HS-27A (cell line): ENCODE measurements at regions not wholly inside any gene's neighbourhood (a gene's known extent, or its start where the extent isn't known, plus 50 kb on each side); places are given as distances from the start of the nearest gene placed in this dataset.

Experiments
- DNase-seq: peaks from one replicate; pipeline ENCODE4 v3.0.0-alpha.2; 2012; ENCODE audit warnings: low read depth, missing footprints

DNA sequence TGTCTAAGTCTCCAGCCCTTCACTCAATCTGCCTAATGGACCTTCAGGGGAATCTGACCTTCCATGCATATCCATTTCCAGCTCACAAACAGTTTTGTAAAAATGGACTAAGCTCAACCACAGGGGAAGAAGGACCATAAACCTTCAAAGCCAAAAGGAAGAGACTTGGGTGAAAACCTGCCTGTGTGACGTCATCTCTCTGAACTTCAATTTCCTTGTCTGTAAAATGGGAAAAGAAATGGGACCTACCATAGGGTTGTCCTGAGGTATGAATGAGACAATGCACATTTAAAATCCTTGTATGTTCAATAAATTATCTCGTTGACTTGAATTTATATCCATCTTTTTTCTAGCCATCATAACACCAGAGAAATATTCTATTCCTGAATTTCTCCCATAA, 370.7 kb downstream of the INSC start:
- no peak for DNase-seq

- no peak for DNase-seq
Observed at GRCh38 chr11:15489281-15489680, 374.6 kb downstream of the INSC start.

- no peak for DNase-seq
Observed at GRCh38 chr11:15490535-15490934, 375.8 kb downstream of the INSC start.

- no peak for DNase-seq
Observed at GRCh38 chr11:15493066-15493465, 378.3 kb downstream of the INSC start.

GRCh38 chr11:15493921-15494620, 379.3 kb downstream of the INSC start:
- DNase-seq: peak; percentile 3

DNA sequence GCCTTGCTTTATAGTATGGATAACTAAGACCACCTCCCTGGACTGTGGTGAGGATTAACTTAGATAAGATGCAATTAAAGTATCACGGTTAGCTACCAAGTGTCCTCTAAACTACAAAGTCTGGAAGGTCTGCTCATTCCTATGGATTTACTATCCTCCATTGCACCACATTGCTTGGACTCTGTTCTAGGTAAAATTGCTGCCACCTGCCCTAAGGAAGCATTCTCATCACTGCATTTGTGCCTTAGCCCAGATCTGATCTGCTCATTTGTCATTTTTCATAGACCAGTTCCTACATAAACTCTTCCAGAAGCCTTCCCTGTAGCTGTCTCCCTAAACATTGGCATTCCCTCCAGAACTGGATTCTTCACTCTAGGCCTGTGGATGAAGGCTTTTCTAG, 380.0 kb downstream of the INSC start:
- no peak for DNase-seq

GRCh38 chr11:15495462-15495861, 380.7 kb downstream of the INSC start:
- DNase-seq: no peak

- DNase-seq: no peak
Observed at GRCh38 chr11:15497366-15497765, 382.6 kb downstream of the INSC start.

- no peak for DNase-seq
Observed at GRCh38 chr11:15499674-15500073, 385.0 kb downstream of the INSC start.

DNA sequence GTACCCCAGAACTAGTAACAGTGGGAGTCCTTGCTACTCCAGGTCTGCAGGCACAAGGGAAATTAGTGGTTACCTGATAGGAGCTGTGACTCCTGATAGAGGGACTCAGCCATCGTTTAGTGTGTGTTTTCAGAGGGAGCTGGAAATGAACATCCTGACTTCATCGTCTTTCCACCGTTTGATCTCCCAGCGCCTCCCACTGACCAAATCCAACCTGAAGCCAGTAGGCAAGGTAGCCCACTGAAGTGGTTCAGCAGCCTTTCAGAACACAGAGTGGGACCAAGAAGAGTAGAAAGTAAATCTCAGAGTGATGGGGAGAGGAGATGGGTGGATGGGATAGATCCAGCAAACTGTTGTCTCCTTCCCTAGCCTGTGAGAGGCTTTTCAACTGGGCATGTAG, 385.9 kb downstream of the INSC start:
- DNase-seq: no peak

- DNase-seq: no peak
Observed at GRCh38 chr11:15501566-15501965, 386.8 kb downstream of the INSC start.

GRCh38 chr11:15505155-15505554, 390.4 kb downstream of the INSC start:
- no peak for DNase-seq

DNA sequence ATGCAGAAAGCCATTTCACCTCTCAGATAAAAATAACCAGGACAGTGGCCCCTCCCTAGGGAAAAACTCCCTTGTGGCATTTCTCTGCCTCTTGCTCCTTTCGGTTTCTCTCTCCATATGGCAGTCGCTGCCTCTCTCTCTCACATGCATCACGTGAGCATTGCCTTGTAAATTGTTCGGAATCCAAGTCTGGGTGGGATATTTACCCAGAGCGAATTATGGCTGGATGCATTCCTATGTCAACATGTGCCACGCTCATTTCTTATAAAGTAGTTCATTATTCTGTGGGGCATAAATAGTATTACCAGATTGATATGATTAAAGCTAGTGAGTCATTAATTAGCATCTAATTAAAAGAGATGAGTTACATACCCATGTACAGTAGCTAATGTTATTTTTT, 392.9 kb downstream of the INSC start:
- no peak for DNase-seq

DNA sequence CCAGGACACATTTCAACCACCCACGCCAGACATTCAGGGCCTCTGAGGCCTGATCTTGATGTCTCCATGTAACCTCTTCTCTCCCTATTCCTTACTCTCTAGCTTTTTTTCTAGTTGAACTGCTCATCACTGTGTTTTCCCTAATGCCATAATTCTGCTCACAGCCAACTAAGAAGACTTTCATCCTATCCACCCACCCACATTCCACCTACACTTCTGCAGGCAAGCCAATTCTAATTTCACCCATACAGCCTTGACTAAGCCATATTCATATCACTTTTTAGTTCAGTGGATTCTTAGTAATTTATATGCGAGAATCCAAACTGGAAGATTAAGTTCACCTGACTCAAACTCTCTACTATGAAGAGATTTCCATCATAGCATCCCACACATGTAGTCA, 394.4 kb downstream of the INSC start:
- no peak for DNase-seq

GRCh38 chr11:15519124-15519791, 404.5 kb downstream of the INSC start:
- DNase-seq: no peak

GRCh38 chr11:15519911-15520310, 405.2 kb downstream of the INSC start:
- no peak for DNase-seq

GRCh38 chr11:15523543-15523942, 408.8 kb downstream of the INSC start:
- DNase-seq: no peak

DNA sequence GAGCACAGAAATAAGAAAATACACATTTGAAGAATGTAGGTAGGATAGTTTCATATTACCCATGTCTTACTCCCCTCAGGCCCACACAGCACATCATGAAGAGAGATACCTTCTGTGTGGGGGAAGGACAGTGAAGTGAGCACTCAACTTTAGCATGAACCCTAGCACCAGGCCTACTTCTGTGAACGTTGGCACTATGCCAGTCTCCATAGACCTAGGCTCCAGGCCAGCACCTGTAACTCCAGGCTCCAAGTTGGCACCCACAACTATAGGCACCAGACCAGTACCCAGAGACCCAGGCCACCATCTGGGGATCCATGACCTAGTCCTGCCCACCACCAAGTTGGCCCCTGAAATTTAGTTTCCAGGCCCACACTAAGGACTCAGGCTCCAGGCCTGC, 410.9 kb downstream of the INSC start:
- DNase-seq: no peak

- no peak for DNase-seq
Observed at GRCh38 chr11:15526032-15526431, 411.3 kb downstream of the INSC start.

DNA sequence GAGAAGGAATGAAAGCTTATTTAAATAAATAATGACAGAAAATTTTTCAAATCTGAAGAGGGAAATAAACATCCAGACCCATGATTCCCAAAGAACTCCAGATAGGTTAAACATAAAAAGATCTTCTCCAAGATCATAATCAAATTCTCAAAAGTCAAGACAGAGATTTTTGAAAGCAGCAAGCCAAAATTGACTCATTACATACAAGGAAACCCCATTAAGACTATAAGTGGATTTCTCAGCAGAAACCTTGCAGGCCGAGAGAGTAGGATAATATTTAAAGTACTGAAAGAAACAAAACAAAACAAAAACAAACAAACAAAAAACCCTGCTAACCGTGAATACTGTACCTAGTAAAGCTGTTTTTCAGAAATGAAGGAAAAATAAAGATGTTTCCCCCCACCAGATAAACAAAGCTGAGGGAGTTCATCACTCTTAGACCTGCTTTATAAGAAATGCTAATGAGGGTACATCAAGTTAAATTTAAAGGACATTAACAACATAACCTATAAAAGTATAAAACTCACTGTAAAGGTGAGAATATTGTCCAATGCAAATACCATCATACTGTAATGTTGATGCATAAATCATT, 412.2 kb downstream of the INSC start:
- no peak for DNase-seq

- no peak for DNase-seq
Observed at GRCh38 chr11:15532432-15532831, 417.7 kb downstream of the INSC start.

DNA sequence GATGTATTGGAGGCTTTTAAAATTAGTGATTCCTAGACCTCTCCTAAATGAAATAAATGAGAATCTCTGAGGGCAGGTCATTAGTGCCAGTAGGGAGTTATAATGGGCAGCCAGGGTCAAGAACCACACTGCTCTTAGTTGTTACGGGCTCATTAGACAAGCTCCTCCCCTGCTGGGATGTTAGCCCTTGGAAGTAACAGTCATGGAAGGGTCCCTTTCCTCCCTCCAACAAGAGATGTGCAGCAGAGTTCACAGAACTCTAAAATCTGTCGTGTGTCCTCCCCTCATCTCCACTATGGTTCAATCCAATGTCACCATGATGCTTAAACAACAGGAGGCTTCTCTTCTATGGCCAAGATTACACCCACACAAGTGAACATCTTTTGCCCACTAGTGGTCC, 419.5 kb downstream of the INSC start:
- DNase-seq: no peak

DNA sequence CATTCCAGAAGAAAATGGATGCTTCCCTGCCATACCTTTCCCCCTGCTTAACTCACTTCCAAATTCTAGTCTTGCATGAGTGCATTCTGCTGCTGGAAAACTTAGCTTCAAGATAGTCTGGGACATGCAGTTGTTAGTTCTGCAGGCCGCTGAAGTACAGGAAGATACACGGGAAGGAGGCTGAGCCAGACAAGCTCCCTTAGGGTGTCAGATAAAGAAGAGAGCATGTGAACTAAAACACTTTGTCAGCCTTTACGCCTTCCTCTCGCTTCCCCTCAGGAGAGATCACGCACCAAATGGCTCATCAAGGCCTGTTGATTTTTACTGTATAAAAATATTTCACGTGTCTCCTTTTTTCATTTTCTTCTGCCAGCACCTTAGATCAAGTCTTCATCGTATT, 420.7 kb downstream of the INSC start:
- no peak for DNase-seq

DNA sequence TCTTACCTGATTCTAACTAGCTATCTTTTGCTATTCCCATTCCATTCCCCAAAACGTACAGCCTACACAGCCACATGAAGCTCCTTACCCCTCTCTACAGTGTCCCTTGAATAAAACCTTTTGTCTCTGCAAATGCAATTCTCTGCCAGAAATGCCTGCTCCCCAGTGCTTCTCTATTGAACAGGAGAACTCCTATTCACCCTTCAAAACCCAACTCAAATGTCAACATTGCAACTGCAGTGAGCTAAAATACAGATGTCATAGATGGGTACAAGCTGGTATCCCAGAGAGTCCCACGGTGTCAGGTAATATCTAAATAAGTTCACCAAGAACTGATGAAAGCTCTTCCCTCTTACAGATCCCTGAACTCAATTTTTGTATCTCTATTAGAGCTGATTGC, 421.7 kb downstream of the INSC start:
- DNase-seq: no peak
